NB4 (cell line): ENCODE measurements at regions not wholly inside any gene's neighbourhood (a gene's known extent, or its start where the extent isn't known, plus 50 kb on each side); places are given as distances from the start of the nearest gene placed in this dataset.

Source experiments
- DNase-seq: peaks from one replicate; pipeline ENCODE4 v3.0.0; 2010; ENCODE audit warnings: low read depth
- H3K4me3 ChIP-seq: one replicate; pipeline ENCODE4 v1.5.1; 2011; ENCODE audit warnings: mild to moderate bottlenecking, low read depth, low read length, moderate library complexity
- MYC ChIP-seq: IDR thresholded peaks from 2 replicates; pipeline ENCODE4 v1.6.1; 2011; ENCODE audit warnings: low read depth, low read length
- POLR2A ChIP-seq: IDR thresholded peaks from 2 replicates; pipeline ENCODE4 v1.6.1; 2011; ENCODE audit warnings: mild to moderate bottlenecking; ENCODE audit not compliant: insufficient read length; ENCODE audit errors: extremely low read depth
- TF ChIP-seq, protein P1 (sequence below): IDR thresholded peaks from one replicate; pipeline ENCODE4 v1.5.1; 2012; ENCODE audit warnings: low read depth, low read length
- TF ChIP-seq, protein P2 (sequence below): IDR thresholded peaks from 2 replicates; pipeline ENCODE4 v1.6.1; 2011; ENCODE audit warnings: low read depth, low read length

DNA sequence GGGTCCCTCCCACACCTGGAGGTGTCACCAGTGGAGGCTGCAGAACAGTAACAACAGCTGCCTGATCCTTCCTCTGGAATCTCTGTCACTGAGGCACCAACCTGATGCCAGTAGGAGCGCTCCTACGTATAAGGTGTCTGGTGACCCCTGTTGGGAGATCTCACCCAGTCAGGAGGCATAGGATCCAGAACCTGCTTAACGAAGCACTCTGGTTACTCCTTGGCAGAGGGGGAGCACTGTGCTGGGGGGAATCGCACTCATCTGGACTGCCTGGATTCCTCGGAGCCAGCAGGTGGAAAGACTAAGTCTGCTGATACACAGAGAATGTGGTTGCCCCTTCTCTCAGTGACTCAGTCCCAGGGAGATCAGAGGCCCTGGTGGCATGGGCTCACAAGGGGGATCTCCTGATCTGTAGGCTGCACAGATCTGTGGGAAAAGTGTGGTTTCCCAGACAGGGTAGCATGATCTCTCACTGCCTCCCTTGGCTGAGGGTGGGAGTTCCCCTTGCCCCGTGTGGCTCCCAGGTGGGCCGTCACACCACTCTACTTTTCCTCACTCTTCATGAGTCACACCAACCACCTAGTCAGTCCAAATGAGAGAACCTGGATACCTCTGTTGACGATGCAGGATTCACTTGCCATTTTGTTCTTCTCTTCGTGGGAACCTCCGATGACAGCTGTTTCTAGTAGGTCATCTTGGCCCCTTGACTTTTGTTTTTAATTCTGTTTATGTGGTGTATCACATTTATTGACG, 305.9 kb downstream of the IDS start:
- no peak for DNase-seq
- no peak overlapping the region for H3K4me3 ChIP-seq
- TF ChIP-seq, protein P1, sequence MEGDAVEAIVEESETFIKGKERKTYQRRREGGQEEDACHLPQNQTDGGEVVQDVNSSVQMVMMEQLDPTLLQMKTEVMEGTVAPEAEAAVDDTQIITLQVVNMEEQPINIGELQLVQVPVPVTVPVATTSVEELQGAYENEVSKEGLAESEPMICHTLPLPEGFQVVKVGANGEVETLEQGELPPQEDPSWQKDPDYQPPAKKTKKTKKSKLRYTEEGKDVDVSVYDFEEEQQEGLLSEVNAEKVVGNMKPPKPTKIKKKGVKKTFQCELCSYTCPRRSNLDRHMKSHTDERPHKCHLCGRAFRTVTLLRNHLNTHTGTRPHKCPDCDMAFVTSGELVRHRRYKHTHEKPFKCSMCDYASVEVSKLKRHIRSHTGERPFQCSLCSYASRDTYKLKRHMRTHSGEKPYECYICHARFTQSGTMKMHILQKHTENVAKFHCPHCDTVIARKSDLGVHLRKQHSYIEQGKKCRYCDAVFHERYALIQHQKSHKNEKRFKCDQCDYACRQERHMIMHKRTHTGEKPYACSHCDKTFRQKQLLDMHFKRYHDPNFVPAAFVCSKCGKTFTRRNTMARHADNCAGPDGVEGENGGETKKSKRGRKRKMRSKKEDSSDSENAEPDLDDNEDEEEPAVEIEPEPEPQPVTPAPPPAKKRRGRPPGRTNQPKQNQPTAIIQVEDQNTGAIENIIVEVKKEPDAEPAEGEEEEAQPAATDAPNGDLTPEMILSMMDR = no peak

DNA sequence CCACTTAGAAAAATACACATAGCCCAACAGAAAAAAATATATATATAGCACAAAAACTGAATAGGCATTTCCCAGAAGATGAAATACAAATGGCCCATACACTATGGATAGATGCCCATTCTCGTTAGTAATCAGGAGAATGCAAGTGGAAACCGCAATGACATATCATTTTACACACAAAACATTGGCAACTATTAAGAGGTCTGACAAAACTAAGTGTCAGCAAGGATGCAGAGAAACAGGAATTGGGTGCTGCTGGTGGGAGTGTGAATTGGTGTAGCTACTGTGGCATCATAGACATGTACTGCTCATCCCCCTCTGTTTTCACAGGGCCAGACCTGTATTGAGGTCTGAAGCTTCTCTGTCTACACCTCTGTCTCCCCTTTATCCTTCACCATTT, 320.0 kb downstream of the IDS start:
- no peak overlapping the region for H3K4me3 ChIP-seq
- TF ChIP-seq POLR2A (no peak), MYC (no peak)
- TF ChIP-seq, protein P2, sequence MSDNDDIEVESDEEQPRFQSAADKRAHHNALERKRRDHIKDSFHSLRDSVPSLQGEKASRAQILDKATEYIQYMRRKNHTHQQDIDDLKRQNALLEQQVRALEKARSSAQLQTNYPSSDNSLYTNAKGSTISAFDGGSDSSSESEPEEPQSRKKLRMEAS = no peak
- TF ChIP-seq, protein P1 = no peak

DNA sequence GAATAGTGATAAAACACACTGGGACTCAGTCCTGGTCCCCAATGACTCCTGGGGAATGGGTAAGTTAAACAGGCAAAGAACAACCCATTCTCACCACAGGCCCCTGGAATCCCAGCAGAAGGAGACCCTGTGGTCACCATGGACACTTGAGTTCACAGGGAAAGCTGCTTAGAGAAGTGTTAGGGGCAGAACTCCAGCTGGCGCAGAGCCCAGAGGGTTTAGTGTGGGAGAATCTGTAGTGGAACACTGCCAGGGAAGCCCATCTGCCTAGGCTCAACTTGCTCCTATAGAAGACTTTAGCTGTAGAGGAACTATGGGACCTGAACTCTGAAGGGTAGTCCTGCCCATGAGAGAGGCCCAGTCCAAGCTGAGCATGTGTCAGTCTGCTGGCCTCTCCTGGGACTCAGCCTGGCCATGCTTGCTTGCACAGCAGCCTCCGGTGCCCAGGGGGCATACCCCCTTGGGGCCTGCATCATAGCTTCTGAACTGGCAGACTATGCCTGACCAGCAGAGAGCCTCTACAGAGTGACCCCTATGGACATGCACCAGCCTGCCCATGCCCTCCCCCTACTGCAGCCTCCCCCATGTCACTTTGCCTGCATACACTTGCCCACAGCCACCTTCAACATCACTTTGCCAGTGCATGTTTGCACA, 343.5 kb downstream of the IDS start:
- no peak for DNase-seq
- TF ChIP-seq, protein P2 = no peak
- TF ChIP-seq MYC (no peak), POLR2A (no peak)
- TF ChIP-seq, protein P1 = no peak
- no peak overlapping the region for H3K4me3 ChIP-seq

More for the DNA sequence above, 320.0 kb downstream of the IDS start:
- no peak for DNase-seq

DNA sequence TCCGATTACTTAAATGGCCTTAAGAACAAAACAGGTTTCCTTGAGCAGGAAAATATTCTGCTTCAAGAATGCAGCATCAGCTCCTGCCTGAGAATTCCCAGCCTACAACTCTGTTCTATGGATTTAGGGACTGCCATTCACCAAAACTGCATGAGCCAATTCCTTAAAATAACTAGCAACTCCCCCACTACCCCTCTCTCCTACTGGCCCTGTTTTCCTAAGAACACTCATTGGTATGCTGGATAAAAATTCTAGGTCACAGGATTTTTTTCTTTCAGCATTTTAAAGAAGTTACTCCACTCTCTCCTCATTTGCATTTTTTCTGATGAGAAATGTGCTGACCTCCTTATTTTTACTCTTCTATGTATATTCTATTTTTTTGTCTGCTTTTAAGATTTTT, 347.1 kb downstream of the IDS start:
- DNase-seq = no peak
- no peak for TF ChIP-seq POLR2A
- TF ChIP-seq MYC = no peak
- H3K4me3 ChIP-seq = no peak overlapping the region

DNA sequence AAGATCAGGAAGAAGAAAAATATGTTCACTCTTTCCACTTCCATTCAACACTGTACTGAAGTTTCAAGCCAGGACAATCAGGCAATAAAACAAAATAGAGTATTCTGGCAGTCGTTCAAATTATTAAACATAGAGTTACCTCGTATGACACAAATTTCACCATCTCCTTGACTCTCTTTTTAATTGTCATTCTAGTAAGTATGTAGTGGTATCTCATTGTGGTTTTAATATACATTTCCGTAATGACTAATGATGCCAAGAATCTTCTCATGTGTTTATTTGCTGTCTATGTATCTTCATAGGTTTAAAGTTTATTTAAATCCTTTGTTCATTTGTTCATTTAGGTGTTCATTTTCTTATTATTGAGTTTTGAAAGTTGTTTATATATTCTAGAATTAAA, 352.2 kb downstream of the IDS start:
- no peak overlapping the region for H3K4me3 ChIP-seq
- TF ChIP-seq MYC = no peak
- TF ChIP-seq, protein P2 = no peak
- TF ChIP-seq, protein P1 = no peak
- no peak for TF ChIP-seq POLR2A
- no peak for DNase-seq

DNA sequence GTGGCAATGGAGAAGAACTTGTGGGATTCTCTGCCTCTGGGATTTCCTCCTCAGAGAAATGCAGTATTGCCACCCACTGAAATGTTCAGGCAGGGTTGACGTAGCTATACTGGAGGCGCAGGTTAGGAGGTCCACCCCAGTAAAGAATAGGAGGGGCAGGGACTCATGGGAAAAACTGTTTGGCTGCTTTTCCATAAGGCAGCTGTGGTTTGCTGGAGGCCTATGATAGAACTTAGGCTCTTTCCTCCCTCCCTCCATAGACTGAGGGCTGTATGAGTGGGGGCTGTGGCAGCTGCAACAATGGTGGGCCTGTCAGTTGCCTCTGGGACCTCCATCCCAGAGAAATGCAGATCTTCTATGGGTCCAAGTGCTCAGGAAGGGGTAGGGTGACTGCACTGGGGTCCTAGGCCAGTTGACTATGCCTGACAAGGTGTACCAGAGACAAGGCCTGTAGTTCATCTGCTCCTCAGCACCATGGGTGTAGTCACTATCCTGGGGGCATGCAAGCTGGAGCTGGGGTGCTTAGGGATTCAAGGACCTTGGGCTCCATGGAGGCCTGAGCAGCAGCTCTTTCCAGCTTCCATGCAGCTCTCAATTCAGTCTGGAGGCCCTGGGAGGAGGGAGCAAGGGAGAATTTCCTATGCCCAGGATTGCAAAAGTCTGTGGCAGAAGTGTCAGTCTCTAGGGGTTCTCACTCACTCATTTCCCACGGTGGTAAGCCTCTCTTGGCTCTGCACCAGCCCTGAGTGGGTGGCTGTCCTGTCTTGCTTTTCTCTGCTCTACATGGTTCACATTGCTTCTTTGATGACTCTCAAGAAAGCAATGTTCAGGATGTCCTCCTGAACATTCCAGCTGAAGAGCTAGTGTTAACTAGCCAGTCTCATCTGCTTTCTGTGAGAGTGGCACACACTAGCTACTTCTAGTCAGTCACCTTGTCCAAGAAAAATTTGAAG, 353.0 kb downstream of the IDS start:
- no peak overlapping the region for H3K4me3 ChIP-seq
- TF ChIP-seq MYC (no peak), POLR2A (no peak)
- TF ChIP-seq, protein P1 = no peak
- TF ChIP-seq, protein P2 = no peak
- DNase-seq = peak; percentile 14
